Neural crest cell (in vitro differentiated cells): ENCODE measurements at regions not wholly inside any gene's neighbourhood (a gene's known extent, or its start where the extent isn't known, plus 50 kb on each side); places are given as distances from the start of the nearest gene placed in this dataset.
A peak's percentile ranks its signal among the peaks of the same experiment; 100 is the strongest.

Experiments used
- DNase-seq: peaks from one replicate; pipeline ENCODE4 v3.0.0; 2021; ENCODE audit warnings: low read depth, mixed read lengths, low spot score
- H3K27ac Mint-ChIP-seq: one replicate; pipeline ENCODE4 v1.8.0; 2021; ENCODE audit warnings: mild to moderate bottlenecking, mixed read lengths; ENCODE audit not compliant: unreplicated experiment
- H3K27me3 Mint-ChIP-seq: 2 replicates; pipeline ENCODE4 v1.8.0; 2021; ENCODE audit warnings: low read depth, mild to moderate bottlenecking, mixed read lengths
- H3K36me3 Mint-ChIP-seq: 2 replicates; pipeline ENCODE4 v1.8.0; 2021; ENCODE audit warnings: low read depth, mild to moderate bottlenecking, mixed read lengths
- H3K4me1 Mint-ChIP-seq: 2 replicates; pipeline ENCODE4 v1.8.0; 2021; ENCODE audit warnings: mixed read lengths
- H3K4me3 Mint-ChIP-seq: one replicate; pipeline ENCODE4 v1.8.0; 2021; ENCODE audit warnings: mild to moderate bottlenecking, mixed read lengths
- H3K9me3 Mint-ChIP-seq: 2 replicates; pipeline ENCODE4 v1.8.0; 2021; ENCODE audit warnings: mixed read lengths
- TF ChIP-seq, protein P1 (sequence below): fragments of 200-600 bp; sonication (generic); conservative IDR thresholded peaks from 2 replicates; pipeline ENCODE4 v1.5.0; 2021; ENCODE audit warnings: antibody characterized with exemption, mild to moderate bottlenecking

DNA sequence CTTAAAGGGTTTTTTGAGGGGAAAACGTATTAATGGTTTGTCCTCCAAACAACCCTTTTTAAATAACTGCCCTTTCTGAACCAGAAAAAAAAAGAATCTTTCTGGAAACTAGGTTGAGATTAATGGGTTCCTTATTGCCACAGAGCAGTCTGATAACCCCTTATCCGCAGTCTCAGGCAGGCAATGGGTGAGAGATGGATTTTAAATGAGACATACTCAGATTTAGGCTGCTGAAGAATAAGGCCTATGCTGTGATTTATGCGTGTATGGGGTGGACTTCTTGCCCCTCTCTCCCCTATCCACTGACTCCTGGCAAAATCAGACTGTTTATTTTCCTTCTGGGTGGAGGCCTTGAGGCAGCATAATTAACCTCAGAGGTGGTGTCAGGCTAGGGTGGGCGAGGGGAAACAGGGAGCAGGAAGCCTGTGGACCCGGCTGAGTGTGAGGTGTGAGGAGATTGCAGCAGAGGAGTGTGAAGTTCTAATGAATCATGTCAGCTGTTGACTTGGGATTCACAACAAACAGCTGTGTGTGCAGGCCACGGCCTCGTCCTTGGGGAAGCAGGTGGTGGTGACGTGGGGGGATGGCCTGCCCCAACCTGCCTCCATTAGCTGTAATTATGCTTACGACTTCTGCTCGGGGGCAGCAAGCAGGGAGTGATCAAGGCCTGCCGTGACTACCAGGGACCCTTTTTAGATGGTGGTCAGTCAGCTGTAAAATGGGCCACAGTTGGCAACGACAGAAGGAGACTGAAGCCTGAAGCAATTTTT is 196.4 kb downstream of the SEMA6A start:
- H3K27me3 Mint-ChIP-seq: no peaks in the 10 kb centered on the region
- H3K4me1 Mint-ChIP-seq: peaks cover 35% of the 10 kb centered on the region
- TF ChIP-seq, protein P1, sequence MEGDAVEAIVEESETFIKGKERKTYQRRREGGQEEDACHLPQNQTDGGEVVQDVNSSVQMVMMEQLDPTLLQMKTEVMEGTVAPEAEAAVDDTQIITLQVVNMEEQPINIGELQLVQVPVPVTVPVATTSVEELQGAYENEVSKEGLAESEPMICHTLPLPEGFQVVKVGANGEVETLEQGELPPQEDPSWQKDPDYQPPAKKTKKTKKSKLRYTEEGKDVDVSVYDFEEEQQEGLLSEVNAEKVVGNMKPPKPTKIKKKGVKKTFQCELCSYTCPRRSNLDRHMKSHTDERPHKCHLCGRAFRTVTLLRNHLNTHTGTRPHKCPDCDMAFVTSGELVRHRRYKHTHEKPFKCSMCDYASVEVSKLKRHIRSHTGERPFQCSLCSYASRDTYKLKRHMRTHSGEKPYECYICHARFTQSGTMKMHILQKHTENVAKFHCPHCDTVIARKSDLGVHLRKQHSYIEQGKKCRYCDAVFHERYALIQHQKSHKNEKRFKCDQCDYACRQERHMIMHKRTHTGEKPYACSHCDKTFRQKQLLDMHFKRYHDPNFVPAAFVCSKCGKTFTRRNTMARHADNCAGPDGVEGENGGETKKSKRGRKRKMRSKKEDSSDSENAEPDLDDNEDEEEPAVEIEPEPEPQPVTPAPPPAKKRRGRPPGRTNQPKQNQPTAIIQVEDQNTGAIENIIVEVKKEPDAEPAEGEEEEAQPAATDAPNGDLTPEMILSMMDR: no peak
- no peak overlapping the region for H3K4me3 Mint-ChIP-seq
- H3K36me3 Mint-ChIP-seq: no peaks in the 10 kb centered on the region
- H3K9me3 Mint-ChIP-seq: peaks cover 4% of the 10 kb centered on the region
- peak overlapping the region; percentile 88 for H3K27ac Mint-ChIP-seq
- no peak for DNase-seq

DNA sequence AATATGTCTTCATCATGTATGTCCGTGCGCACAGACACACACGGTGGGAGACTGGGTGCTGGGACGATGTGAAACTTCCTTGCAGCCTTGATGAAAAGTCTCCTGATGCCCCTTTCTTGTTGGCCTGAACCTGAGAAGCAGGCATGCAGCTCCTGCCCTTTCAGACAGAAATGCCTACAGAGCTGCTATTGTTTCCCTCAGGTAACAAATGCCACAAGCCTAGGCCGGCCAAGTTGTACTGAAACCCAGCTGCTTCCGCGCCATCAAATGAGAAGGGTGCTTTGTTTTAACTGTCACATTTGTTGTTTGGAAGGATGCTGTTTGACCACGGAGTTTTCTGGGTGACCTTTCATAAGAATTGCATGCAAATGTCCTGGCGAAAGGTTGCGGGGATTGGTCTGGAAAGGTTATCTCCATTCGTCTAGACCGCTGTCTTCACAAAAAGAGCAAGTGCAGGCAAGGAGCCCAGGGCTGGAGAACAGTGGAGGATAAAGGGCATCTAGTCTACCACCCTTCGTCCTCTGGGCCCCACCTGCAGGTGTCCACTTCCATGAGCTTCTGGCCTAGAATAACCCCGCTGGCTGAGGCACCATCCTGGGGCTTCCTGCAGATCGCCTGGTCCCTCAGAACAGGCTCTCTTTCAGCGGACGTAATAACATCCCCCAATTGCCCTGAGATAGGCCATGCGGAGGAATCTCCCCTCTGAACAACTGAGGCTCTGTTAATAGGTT is 197.2 kb downstream of the SEMA6A start:
- no peaks in the 10 kb centered on the region for H3K36me3 Mint-ChIP-seq
- DNase-seq: no peak
- no peaks in the 10 kb centered on the region for H3K27me3 Mint-ChIP-seq
- H3K4me1 Mint-ChIP-seq: peaks cover 30% of the 10 kb centered on the region
- H3K27ac Mint-ChIP-seq: no peak overlapping the region
- H3K9me3 Mint-ChIP-seq: peaks cover 4% of the 10 kb centered on the region
- H3K4me3 Mint-ChIP-seq: no peak overlapping the region
- TF ChIP-seq, protein P1: no peak

DNA sequence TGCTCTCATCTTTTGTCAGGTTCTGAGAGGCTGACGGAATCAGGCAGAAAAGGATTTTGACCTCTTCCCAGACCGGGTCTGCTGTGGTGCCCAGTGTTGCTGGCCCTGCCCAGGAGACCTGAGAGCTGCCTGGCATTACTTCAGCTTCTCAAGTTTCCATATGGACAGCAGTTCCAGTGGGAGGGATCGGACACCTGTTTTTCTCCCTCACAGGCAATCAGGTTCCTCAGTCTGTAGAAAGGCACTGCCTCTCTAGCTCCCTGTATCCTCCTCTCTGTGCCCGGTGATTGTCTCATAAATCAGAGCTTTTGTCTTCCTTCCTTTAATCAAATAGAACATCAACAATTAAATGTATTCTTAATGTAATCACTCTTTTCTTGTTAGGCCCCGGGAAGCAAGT is 198.7 kb downstream of the SEMA6A start:
- no peak overlapping the region for H3K4me3 Mint-ChIP-seq
- peaks cover 22% of the 10 kb centered on the region for H3K4me1 Mint-ChIP-seq
- TF ChIP-seq, protein P1: no peak
- H3K27ac Mint-ChIP-seq: no peak overlapping the region
- H3K27me3 Mint-ChIP-seq: no peaks in the 10 kb centered on the region
- H3K36me3 Mint-ChIP-seq: no peaks in the 10 kb centered on the region
- no peak for DNase-seq
- peaks cover 4% of the 10 kb centered on the region for H3K9me3 Mint-ChIP-seq

DNA sequence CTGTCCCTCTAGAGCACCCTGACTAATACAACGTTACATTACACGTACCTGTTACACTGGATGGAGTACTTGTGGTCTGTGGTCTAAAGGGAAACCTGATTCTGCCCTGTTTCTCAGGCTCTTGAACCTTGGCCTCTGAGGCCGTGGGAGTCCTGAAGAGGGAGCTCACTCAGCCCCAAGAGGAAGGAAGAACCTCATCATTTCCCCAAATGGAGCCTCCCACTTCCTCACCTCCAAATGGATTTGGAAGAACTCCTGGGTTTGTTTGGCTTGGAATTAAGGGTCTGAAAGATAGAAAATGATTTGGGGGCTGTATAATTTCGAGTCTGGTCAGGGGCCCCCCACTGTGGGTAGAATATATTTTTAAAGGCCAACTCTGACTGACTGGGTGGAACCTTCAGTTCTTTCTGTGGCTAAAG is 200.2 kb downstream of the SEMA6A start:
- H3K4me3 Mint-ChIP-seq: no peak overlapping the region
- no peaks in the 10 kb centered on the region for H3K27me3 Mint-ChIP-seq
- peaks cover 4% of the 10 kb centered on the region for H3K9me3 Mint-ChIP-seq
- no peak overlapping the region for H3K27ac Mint-ChIP-seq
- H3K4me1 Mint-ChIP-seq: peaks cover 26% of the 10 kb centered on the region
- DNase-seq: no peak
- H3K36me3 Mint-ChIP-seq: no peaks in the 10 kb centered on the region
- TF ChIP-seq, protein P1: no peak

DNA sequence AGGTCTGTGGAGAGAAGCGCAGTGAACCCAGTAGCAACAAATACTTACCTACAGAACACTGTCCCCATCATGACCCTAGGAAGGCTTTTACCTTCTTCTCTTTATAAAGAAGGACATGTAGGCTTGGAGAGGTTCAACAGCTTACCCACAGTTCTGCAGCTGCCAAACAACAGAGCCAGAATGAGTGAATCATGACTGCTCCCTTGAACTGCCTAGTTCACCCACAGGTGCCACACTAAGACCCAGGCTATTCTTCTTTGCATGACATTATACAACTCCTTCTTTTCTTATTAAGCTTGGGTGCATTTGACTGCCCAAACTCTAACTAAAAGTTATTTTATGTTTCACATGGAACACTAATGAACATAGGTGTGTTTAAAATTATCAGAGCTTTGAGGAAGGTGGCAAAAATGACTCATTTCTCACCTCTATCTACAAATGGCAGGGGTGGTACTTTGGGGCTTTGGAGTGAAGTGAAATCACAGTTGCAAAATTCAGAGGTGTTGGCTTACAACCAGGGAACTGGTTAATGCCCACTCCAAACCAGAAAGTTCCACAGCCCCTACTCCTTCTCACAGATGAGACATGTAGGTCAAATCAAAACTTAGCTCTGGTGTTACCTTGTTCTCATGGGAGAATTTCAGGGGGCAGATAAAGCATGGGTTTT is 201.6 kb downstream of the SEMA6A start:
- Mint-ChIP-seq H3K27ac (no peak overlapping the region), H3K4me1 (peaks cover 16% of the 10 kb centered on the region), H3K4me3 (no peak overlapping the region), H3K36me3 (no peaks in the 10 kb centered on the region), H3K27me3 (no peaks in the 10 kb centered on the region), H3K9me3 (peaks cover 4% of the 10 kb centered on the region)
- DNase-seq: no peak
- TF ChIP-seq, protein P1: no peak
